Liver (tissue), 3 donors: ENCODE measurements at regions not wholly inside any gene's neighbourhood (a gene's known extent, or its start where the extent isn't known, plus 50 kb on each side); places are given as distances from the start of the nearest gene placed in this dataset.

Experiments
- CTCF ChIP-seq: fragments of 150-350 bp; IDR thresholded peaks from 2 replicates; pipeline ENCODE4 v1.5.1; 2017; ENCODE audit warnings: improper control_type of control experiment, low read depth, low read length; ENCODE audit not compliant: missing input control
- EGR1 ChIP-seq, 2 donors: IDR thresholded peaks; 2 replicates each; pipeline ENCODE4 v1.6.1; 2016 to 2018; ENCODE audit warnings: antibody characterized with exemption in 2 of 2, low read depth in 2 of 2
- GABPA ChIP-seq, 2 donors: IDR thresholded peaks in 1 of 2; conservative IDR thresholded peaks in 1 of 2; 2 replicates each; pipeline ENCODE4 v1.6.1; 2016; ENCODE audit warnings: antibody characterized with exemption in 2 of 2, mild to moderate bottlenecking in 1 of 2, moderate library complexity in 1 of 2
- HNF4A ChIP-seq, 2 donors: conservative IDR thresholded peaks; 2 replicates each; pipeline ENCODE4 v1.6.1; 2016; ENCODE audit warnings: antibody characterized with exemption in 2 of 2, mild to moderate bottlenecking in 2 of 2
- MAX ChIP-seq: IDR thresholded peaks from 2 replicates; pipeline ENCODE4 v1.6.1; 2016; ENCODE audit warnings: antibody characterized with exemption
- RAD21 ChIP-seq, 2 donors: IDR thresholded peaks; 2 replicates each; pipeline ENCODE4 v1.6.1; 2016; ENCODE audit warnings: antibody characterized with exemption in 2 of 2, mild to moderate bottlenecking in 2 of 2
- YY1 ChIP-seq: IDR thresholded peaks from 2 replicates; pipeline ENCODE4 v1.6.1; 2016; ENCODE audit warnings: antibody characterized with exemption, mild to moderate bottlenecking
- ZBTB33 ChIP-seq: IDR thresholded peaks from 2 replicates; pipeline ENCODE4 v1.6.1; 2016; ENCODE audit warnings: antibody characterized with exemption
- donor health status: healthy.
- donor health status: healthy.

GRCh38 chr1:83615370-83615769 lies 383.6 kb downstream of the TTLL7 start:
- TF ChIP-seq RAD21 (IDR thresholded peaks at IDR 0.05) (no peak), ZBTB33 (no peak), CTCF (no peak), EGR1 (IDR thresholded peaks at IDR 0.05; ENCODE audit: low read depth in 2 of 2) (no peak), HNF4A (conservative IDR thresholded peaks at IDR 0.05) (no peak), GABPA (IDR thresholded peaks at IDR 0.05 in 1 of 2, conservative IDR thresholded peaks at IDR 0.05 in 1 of 2) (no peak), MAX (no peak), YY1 (no peak)
